ENCODE measurements at regions not wholly inside any gene's neighbourhood (a gene's known extent, or its start where the extent isn't known, plus 50 kb on each side); places are given as distances from the start of the nearest gene placed in this dataset.

DNA sequence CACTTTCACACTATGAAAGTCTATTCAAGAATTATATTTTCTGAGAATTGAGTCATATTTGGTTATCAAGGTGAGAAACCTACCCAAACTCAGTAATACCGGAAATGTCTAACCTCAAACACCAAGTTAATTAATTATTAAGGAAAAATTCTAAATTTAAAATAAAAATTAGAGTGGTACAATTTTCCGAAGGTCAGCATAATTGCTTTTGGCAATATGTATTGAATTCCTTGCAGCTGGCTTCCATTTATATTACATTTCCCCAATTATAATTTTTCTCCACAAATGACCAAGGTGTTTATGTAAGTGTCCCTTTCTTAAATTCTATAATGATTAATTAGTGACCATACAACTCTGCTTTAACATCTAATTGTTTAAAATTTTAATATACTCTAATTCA is 316.0 kb upstream of the IRAK1BP1 start:
- H3K27ac ChIP-seq (replicated peaks): no peak overlapping the region
- peaks cover 35% of the 10 kb centered on the region for H3K9me3 ChIP-seq (replicated peaks)
- H3K4me3 ChIP-seq: no peak overlapping the region
- no peaks in the 10 kb centered on the region for H3K27me3 ChIP-seq (ENCODE audit: low read depth)
- DNase-seq: no peak
- no peaks in the 10 kb centered on the region for H3K36me3 ChIP-seq
- TF ChIP-seq, protein P1, sequence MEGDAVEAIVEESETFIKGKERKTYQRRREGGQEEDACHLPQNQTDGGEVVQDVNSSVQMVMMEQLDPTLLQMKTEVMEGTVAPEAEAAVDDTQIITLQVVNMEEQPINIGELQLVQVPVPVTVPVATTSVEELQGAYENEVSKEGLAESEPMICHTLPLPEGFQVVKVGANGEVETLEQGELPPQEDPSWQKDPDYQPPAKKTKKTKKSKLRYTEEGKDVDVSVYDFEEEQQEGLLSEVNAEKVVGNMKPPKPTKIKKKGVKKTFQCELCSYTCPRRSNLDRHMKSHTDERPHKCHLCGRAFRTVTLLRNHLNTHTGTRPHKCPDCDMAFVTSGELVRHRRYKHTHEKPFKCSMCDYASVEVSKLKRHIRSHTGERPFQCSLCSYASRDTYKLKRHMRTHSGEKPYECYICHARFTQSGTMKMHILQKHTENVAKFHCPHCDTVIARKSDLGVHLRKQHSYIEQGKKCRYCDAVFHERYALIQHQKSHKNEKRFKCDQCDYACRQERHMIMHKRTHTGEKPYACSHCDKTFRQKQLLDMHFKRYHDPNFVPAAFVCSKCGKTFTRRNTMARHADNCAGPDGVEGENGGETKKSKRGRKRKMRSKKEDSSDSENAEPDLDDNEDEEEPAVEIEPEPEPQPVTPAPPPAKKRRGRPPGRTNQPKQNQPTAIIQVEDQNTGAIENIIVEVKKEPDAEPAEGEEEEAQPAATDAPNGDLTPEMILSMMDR (IDR thresholded peaks at IDR 0.05; ENCODE audit: borderline replicate concordance): no peak
- intact Hi-C loops (cut with micrococcal nuclease): no loop called here
- no peaks in the 10 kb centered on the region for H3K4me1 ChIP-seq

GRCh38 chr6:78552435-78552834 is 314.9 kb upstream of the IRAK1BP1 start:
- no peak overlapping the region for H3K4me3 ChIP-seq
- peaks cover 42% of the 10 kb centered on the region for H3K9me3 ChIP-seq (replicated peaks)
- intact Hi-C loops (cut with micrococcal nuclease): no loop called here
- H3K27ac ChIP-seq (replicated peaks): no peak overlapping the region
- no peaks in the 10 kb centered on the region for H3K4me1 ChIP-seq
- TF ChIP-seq, protein P1 (IDR thresholded peaks at IDR 0.05; ENCODE audit: borderline replicate concordance): no peak
- H3K27me3 ChIP-seq (ENCODE audit: low read depth): no peaks in the 10 kb centered on the region
- no peak for DNase-seq
- H3K36me3 ChIP-seq: no peaks in the 10 kb centered on the region

GRCh38 chr6:78554341-78554740 is 313.0 kb upstream of the IRAK1BP1 start:
- intact Hi-C loops (cut with micrococcal nuclease): no loop called here
- no peak overlapping the region for H3K27ac ChIP-seq (replicated peaks)

GRCh38 chr6:78559056-78559455 is 308.3 kb upstream of the IRAK1BP1 start:
- H3K36me3 ChIP-seq: no peaks in the 10 kb centered on the region
- no peaks in the 10 kb centered on the region for H3K27me3 ChIP-seq (ENCODE audit: low read depth)
- H3K4me3 ChIP-seq: no peak overlapping the region
- intact Hi-C loops (cut with micrococcal nuclease): no loop called here
- H3K9me3 ChIP-seq (replicated peaks): peaks cover 29% of the 10 kb centered on the region
- TF ChIP-seq, protein P1 (IDR thresholded peaks at IDR 0.05; ENCODE audit: borderline replicate concordance): no peak
- DNase-seq: no peak
- no peaks in the 10 kb centered on the region for H3K4me1 ChIP-seq
- H3K27ac ChIP-seq (replicated peaks): no peak overlapping the region

More at GRCh38 chr6:78554341-78554740, 313.0 kb upstream of the IRAK1BP1 start:
- no peak for DNase-seq
- Histone ChIP-seq H3K36me3 (no peaks in the 10 kb centered on the region), H3K4me1 (no peaks in the 10 kb centered on the region), H3K4me3 (no peak overlapping the region), H3K27me3 (ENCODE audit: low read depth) (no peaks in the 10 kb centered on the region), H3K9me3 (replicated peaks) (peaks cover 47% of the 10 kb centered on the region)
- TF ChIP-seq, protein P1 (IDR thresholded peaks at IDR 0.05; ENCODE audit: borderline replicate concordance): no peak

GRCh38 chr6:78561015-78561414 is 306.3 kb upstream of the IRAK1BP1 start:
- no peaks in the 10 kb centered on the region for H3K27me3 ChIP-seq (ENCODE audit: low read depth)
- intact Hi-C loops (cut with micrococcal nuclease): no loop called here
- no peaks in the 10 kb centered on the region for H3K4me1 ChIP-seq
- TF ChIP-seq, protein P1 (IDR thresholded peaks at IDR 0.05; ENCODE audit: borderline replicate concordance): no peak
- DNase-seq: no peak
- H3K9me3 ChIP-seq (replicated peaks): peaks cover 15% of the 10 kb centered on the region
- no peaks in the 10 kb centered on the region for H3K36me3 ChIP-seq
- no peak overlapping the region for H3K27ac ChIP-seq (replicated peaks)
- H3K4me3 ChIP-seq: no peak overlapping the region

- TF ChIP-seq, protein P1 (IDR thresholded peaks at IDR 0.05; ENCODE audit: borderline replicate concordance): no peak
- Histone ChIP-seq H3K27ac (replicated peaks) (no peak overlapping the region), H3K36me3 (no peaks in the 10 kb centered on the region), H3K4me1 (no peaks in the 10 kb centered on the region), H3K9me3 (replicated peaks) (peaks cover 44% of the 10 kb centered on the region), H3K4me3 (no peak overlapping the region), H3K27me3 (ENCODE audit: low read depth) (no peaks in the 10 kb centered on the region)
- intact Hi-C loops (cut with micrococcal nuclease): no loop called here
- no peak for DNase-seq
Observed at GRCh38 chr6:78565997-78566396, 301.4 kb upstream of the IRAK1BP1 start.

Measured in left ventricle myocardium inferior (tissue), 1 donor.